ENCODE measurements at regions not wholly inside any gene's neighbourhood (a gene's known extent, or its start where the extent isn't known, plus 50 kb on each side); places are given as distances from the start of the nearest gene placed in this dataset.
"Not testable (repeated sequence)": the region's sequence is repeated elsewhere in the genome, so short reads cannot be mapped to it uniquely, and the experiment has no call there.

DNA sequence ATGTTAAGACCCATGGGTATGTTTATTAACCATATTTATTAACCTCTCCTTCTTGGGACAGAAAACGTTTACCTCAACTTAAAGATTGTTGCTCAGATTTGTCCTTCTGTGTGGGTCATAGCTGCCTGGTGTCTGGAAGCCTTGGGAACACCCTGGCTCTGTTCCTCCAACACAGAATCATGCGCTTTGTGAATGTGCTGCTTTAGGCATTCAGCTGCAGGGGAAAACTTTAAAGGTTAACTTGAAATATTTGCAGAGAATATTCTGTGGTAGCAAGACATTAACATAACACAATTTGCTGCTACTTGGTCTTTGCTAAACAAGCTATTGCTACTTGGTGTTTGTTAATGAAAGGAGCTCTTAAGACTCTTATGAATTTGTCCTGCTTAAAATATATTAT is 50.5 kb upstream of the THOC3 start:
- H2BK120ac ChIP-seq (ENCODE audit: low read depth, low read length); H2AK5ac ChIP-seq (ENCODE audit: low read length); H3K27me3 ChIP-seq (ENCODE audit: insufficient read depth, low read length, poor library complexity); H3K4me2 ChIP-seq (ENCODE audit: low read length); H3K4ac ChIP-seq (ENCODE audit: low read depth, low read length); H3K27ac ChIP-seq (ENCODE audit: low read depth, low read length); H3K79me2 ChIP-seq (ENCODE audit: control insufficient read depth, insufficient read depth, low read length); H3K36me3 ChIP-seq (ENCODE audit: control insufficient read depth, insufficient read depth, low read length); H3K23ac ChIP-seq (ENCODE audit: low read length); H3K4me3 ChIP-seq (ENCODE audit: low read length); H2BK5ac ChIP-seq (ENCODE audit: low read length); DNase-seq; H2BK15ac ChIP-seq (replicated peaks; ENCODE audit: low read depth); H3K56ac ChIP-seq (ENCODE audit: low read length); H4K8ac ChIP-seq (ENCODE audit: low read depth, low read length); H3K18ac ChIP-seq (ENCODE audit: low read length); H3K79me1 ChIP-seq (ENCODE audit: low read length); H3K9ac ChIP-seq (ENCODE audit: low read length); H3K4me1 ChIP-seq (ENCODE audit: control insufficient read depth, low read depth, low read length); H4K5ac ChIP-seq (ENCODE audit: low read length): not testable (repeated sequence)
- no CpG with 5 or more reads among the region's 2 CpGs for WGBS (ENCODE audit: extremely low coverage, insufficient coverage, low lambda C conversion rate)

DNA sequence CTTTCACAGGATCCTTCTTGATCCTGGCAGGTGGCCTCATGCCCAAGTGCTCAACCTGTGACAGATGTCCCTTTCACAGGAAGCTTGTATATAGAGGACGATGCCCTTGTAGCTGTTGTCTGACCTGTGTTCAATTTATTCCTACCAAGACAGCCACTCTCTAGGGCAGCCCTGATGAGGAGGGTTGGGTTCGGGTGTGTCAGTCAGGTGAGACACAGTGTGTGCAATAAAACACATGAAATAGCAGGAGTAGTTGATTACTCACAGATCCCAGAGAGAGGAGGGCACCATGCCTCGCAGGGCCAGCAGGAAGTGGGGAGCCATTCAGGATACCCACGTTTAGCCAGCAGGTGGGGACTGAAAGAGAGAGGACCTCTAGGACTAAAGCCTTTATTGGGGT is 52.7 kb upstream of the THOC3 start:
- H2BK120ac ChIP-seq (ENCODE audit: low read depth, low read length); H3K36me3 ChIP-seq (ENCODE audit: control insufficient read depth, insufficient read depth, low read length); H3K79me1 ChIP-seq (ENCODE audit: low read length); H3K4ac ChIP-seq (ENCODE audit: low read depth, low read length); H3K79me2 ChIP-seq (ENCODE audit: control insufficient read depth, insufficient read depth, low read length); H4K8ac ChIP-seq (ENCODE audit: low read depth, low read length); H3K4me1 ChIP-seq (ENCODE audit: control insufficient read depth, low read depth, low read length); H2BK5ac ChIP-seq (ENCODE audit: low read length); H3K9ac ChIP-seq (ENCODE audit: low read length); H3K27me3 ChIP-seq (ENCODE audit: insufficient read depth, low read length, poor library complexity); H4K5ac ChIP-seq (ENCODE audit: low read length); DNase-seq; H3K4me2 ChIP-seq (ENCODE audit: low read length); H2BK15ac ChIP-seq (replicated peaks; ENCODE audit: low read depth); H3K18ac ChIP-seq (ENCODE audit: low read length); H3K56ac ChIP-seq (ENCODE audit: low read length); H2AK5ac ChIP-seq (ENCODE audit: low read length); H3K23ac ChIP-seq (ENCODE audit: low read length); H3K27ac ChIP-seq (ENCODE audit: low read depth, low read length); H3K4me3 ChIP-seq (ENCODE audit: low read length): not testable (repeated sequence)
- WGBS (ENCODE audit: extremely low coverage, insufficient coverage, low lambda C conversion rate): no CpG with 5 or more reads among the region's 4 CpGs

DNA sequence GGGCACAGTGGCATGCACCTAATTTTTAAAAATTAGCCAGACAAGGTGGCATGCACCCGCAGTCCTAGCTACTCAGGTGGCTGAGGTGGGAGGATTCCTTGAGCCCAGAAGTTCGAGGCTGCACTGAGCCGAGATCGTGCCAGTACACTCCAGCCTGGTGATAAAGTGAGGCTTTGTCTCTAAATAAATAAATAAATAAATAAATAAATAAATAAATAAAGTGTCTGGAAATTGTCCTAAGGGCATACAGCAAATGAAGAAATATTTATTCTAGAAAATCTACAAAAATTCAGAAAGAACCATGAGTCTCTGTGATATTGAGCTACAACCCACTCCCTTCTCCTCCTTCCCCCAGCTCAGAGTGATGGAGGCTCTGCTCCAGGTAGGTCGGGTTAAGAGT is 55.4 kb upstream of the THOC3 start:
- not testable (repeated sequence) for H3K4me1 ChIP-seq (ENCODE audit: control insufficient read depth, low read depth, low read length); H3K4me3 ChIP-seq (ENCODE audit: low read length); H3K23ac ChIP-seq (ENCODE audit: low read length); H2BK5ac ChIP-seq (ENCODE audit: low read length); H2AK5ac ChIP-seq (ENCODE audit: low read length); H3K9ac ChIP-seq (ENCODE audit: low read length); H4K5ac ChIP-seq (ENCODE audit: low read length); H3K18ac ChIP-seq (ENCODE audit: low read length); H3K79me1 ChIP-seq (ENCODE audit: low read length); H3K36me3 ChIP-seq (ENCODE audit: control insufficient read depth, insufficient read depth, low read length); DNase-seq; H2BK15ac ChIP-seq (replicated peaks; ENCODE audit: low read depth); H3K27ac ChIP-seq (ENCODE audit: low read depth, low read length); H2BK120ac ChIP-seq (ENCODE audit: low read depth, low read length); H4K8ac ChIP-seq (ENCODE audit: low read depth, low read length); H3K27me3 ChIP-seq (ENCODE audit: insufficient read depth, low read length, poor library complexity); H3K79me2 ChIP-seq (ENCODE audit: control insufficient read depth, insufficient read depth, low read length); H3K56ac ChIP-seq (ENCODE audit: low read length); H3K4ac ChIP-seq (ENCODE audit: low read depth, low read length); H3K4me2 ChIP-seq (ENCODE audit: low read length)
- no CpG with 5 or more reads among the region's 5 CpGs for WGBS (ENCODE audit: extremely low coverage, insufficient coverage, low lambda C conversion rate)

DNA sequence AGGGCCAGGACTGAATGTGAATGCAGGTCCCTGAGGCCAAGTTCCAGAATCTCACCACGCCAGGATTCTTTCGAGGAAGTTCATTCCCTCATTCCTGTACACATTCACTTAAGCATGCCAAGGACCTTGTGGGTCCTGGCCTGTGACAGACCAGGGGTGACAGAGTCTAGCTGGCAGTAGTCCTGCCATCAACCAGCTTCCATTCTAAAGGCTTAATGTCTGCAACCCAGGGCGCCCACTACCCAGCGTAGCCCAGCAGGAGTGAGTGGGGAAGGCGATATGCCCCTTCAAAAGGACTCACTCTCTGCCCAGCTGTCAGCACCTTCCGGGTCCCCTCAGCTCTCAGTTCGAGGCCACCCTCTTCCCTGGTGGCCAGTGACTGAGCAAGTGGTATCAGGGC is 61.3 kb upstream of the THOC3 start:
- H2BK120ac ChIP-seq (ENCODE audit: low read depth, low read length); H4K8ac ChIP-seq (ENCODE audit: low read depth, low read length); DNase-seq; H3K36me3 ChIP-seq (ENCODE audit: control insufficient read depth, insufficient read depth, low read length); H3K4me1 ChIP-seq (ENCODE audit: control insufficient read depth, low read depth, low read length); H2BK15ac ChIP-seq (replicated peaks; ENCODE audit: low read depth); H3K23ac ChIP-seq (ENCODE audit: low read length); H3K9ac ChIP-seq (ENCODE audit: low read length); H3K4me3 ChIP-seq (ENCODE audit: low read length); H3K4me2 ChIP-seq (ENCODE audit: low read length); H2AK5ac ChIP-seq (ENCODE audit: low read length); H3K18ac ChIP-seq (ENCODE audit: low read length); H3K27me3 ChIP-seq (ENCODE audit: insufficient read depth, low read length, poor library complexity); H3K56ac ChIP-seq (ENCODE audit: low read length); H2BK5ac ChIP-seq (ENCODE audit: low read length); H3K4ac ChIP-seq (ENCODE audit: low read depth, low read length); H3K27ac ChIP-seq (ENCODE audit: low read depth, low read length); H3K79me2 ChIP-seq (ENCODE audit: control insufficient read depth, insufficient read depth, low read length); H3K79me1 ChIP-seq (ENCODE audit: low read length); H4K5ac ChIP-seq (ENCODE audit: low read length): not testable (repeated sequence)
- no CpG with 5 or more reads among the region's 7 CpGs for WGBS (ENCODE audit: extremely low coverage, insufficient coverage, low lambda C conversion rate)

DNA sequence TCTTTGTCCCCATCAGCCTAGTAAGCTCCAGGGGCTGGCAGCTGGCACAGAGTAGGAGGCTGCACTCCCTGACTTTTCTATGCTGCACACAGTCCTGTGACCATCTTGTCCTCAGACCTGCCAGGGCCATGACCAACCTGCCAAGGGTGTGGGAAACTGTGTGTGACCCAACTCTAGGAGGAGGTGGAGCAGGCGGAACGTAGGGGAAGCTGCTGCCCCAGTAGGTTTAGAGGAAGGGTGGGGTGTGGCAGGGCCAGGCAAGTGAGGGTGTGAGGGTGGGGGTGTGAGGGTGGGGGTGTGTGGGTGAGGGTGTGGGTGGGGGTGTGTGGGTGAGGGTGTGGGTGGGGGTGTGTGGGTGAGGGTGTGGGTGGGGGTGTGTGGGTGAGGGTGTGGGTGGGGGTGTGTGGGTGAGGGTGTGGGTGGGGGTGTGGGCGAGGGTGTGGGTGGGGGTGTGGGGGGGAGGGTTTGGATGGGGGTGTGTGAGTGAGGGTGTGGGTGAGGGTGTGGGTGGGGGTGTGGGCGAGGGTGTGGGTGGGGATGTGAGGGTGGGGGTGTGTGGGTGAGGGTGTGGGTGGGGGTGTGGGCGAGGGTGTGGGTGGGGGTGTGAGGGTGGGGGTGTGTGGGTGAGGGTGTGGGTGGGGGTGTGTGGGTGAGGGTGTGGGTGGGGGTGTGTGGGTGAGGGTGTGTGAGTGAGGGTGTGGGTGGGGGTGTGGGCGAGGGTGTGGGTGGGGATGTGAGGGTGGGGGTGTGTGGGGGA is 62.4 kb upstream of the THOC3 start:
- not testable (repeated sequence) for H3K56ac ChIP-seq (ENCODE audit: low read length); H3K27me3 ChIP-seq (ENCODE audit: insufficient read depth, low read length, poor library complexity); H3K18ac ChIP-seq (ENCODE audit: low read length); H3K9ac ChIP-seq (ENCODE audit: low read length); H3K4me1 ChIP-seq (ENCODE audit: control insufficient read depth, low read depth, low read length); H4K5ac ChIP-seq (ENCODE audit: low read length); H2BK120ac ChIP-seq (ENCODE audit: low read depth, low read length); H2BK15ac ChIP-seq (replicated peaks; ENCODE audit: low read depth); H3K4me2 ChIP-seq (ENCODE audit: low read length); H2BK5ac ChIP-seq (ENCODE audit: low read length); H3K27ac ChIP-seq (ENCODE audit: low read depth, low read length); DNase-seq; H3K23ac ChIP-seq (ENCODE audit: low read length); H4K8ac ChIP-seq (ENCODE audit: low read depth, low read length); H3K4ac ChIP-seq (ENCODE audit: low read depth, low read length); H2AK5ac ChIP-seq (ENCODE audit: low read length); H3K79me2 ChIP-seq (ENCODE audit: control insufficient read depth, insufficient read depth, low read length); H3K79me1 ChIP-seq (ENCODE audit: low read length); H3K36me3 ChIP-seq (ENCODE audit: control insufficient read depth, insufficient read depth, low read length); H3K4me3 ChIP-seq (ENCODE audit: low read length)
- no CpG with 5 or more reads among the region's 6 CpGs for WGBS (ENCODE audit: extremely low coverage, insufficient coverage, low lambda C conversion rate)

DNA sequence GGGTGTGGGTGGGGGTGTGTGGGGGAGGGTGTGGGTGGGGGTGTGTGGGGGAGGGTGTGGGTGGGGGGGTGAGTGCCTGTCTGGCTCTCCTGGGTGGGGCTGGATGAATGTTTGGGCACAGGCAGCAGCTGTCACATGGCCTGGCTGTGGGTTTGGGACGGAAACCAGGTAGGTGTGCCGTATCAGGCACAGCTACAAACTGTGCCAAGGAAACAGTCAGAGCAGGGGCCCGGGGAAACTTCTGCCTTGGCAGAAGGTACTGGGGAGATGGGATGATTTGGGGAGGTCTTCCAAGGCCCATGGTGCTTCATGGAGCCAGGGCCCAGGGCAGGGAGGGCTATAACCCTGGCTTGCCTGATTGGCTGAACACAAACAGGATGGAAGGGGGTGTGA is 63.0 kb upstream of the THOC3 start:
- H3K18ac ChIP-seq (ENCODE audit: low read length); H3K56ac ChIP-seq (ENCODE audit: low read length); H2BK5ac ChIP-seq (ENCODE audit: low read length); H3K27me3 ChIP-seq (ENCODE audit: insufficient read depth, low read length, poor library complexity); H3K9ac ChIP-seq (ENCODE audit: low read length); H3K79me1 ChIP-seq (ENCODE audit: low read length); H4K5ac ChIP-seq (ENCODE audit: low read length); H3K4ac ChIP-seq (ENCODE audit: low read depth, low read length); H3K27ac ChIP-seq (ENCODE audit: low read depth, low read length); H2AK5ac ChIP-seq (ENCODE audit: low read length); H3K4me1 ChIP-seq (ENCODE audit: control insufficient read depth, low read depth, low read length); H3K23ac ChIP-seq (ENCODE audit: low read length); H3K4me3 ChIP-seq (ENCODE audit: low read length); H3K4me2 ChIP-seq (ENCODE audit: low read length); H4K8ac ChIP-seq (ENCODE audit: low read depth, low read length); H2BK15ac ChIP-seq (replicated peaks; ENCODE audit: low read depth); H2BK120ac ChIP-seq (ENCODE audit: low read depth, low read length); H3K36me3 ChIP-seq (ENCODE audit: control insufficient read depth, insufficient read depth, low read length); H3K79me2 ChIP-seq (ENCODE audit: control insufficient read depth, insufficient read depth, low read length); DNase-seq: not testable (repeated sequence)
- no CpG with 5 or more reads among the region's 3 CpGs for WGBS (ENCODE audit: extremely low coverage, insufficient coverage, low lambda C conversion rate)

All from mesendoderm (in vitro differentiated cells).